A673 (cell line): ENCODE measurements at regions not wholly inside any gene's neighbourhood (a gene's known extent, or its start where the extent isn't known, plus 50 kb on each side); places are given as distances from the start of the nearest gene placed in this dataset.

Source experiments
- BruUV-seq: library from RNA; stranded (reverse); fragments of 400-500 nt; replicated peaks from 2 replicates; lab custom pipeline; 2021; lab: Mats Ljungman, UMichigan
- CTCF ChIA-PET: fragments of 300-600 bp; sonication (Branson Sonifier 250); formaldehyde crosslinking; loops from one replicate; lab custom pipeline; 2022; ENCODE audit warnings: antibody characterized with exemption; lab: Charles Lee
- POLR2A ChIA-PET: fragments of 300-600 bp; sonication (Branson Sonifier 250); formaldehyde crosslinking; loops from one replicate; lab custom pipeline; 2022; ENCODE audit warnings: antibody characterized with exemption; ENCODE audit not compliant: low non-redundant PET; lab: Charles Lee
- DNase-seq: peaks from one replicate; pipeline ENCODE4 v3.0.0-alpha.2; 2015; ENCODE audit warnings: low spot score
- H3K27ac ChIP-seq: fragments of 200-600 bp; sonication (generic); 2 replicates; pipeline ENCODE4 v1.5.1; 2016; ENCODE audit warnings: mixed run types, low read depth, mild to moderate bottlenecking, mixed read lengths, antibody characterized with exemption, low read length; ENCODE audit not compliant: poor library complexity, severe bottlenecking
- H3K27me3 ChIP-seq: fragments of 200-600 bp; sonication (generic); replicated peaks from 2 replicates; pipeline ENCODE4 v1.6.1; 2017; ENCODE audit warnings: mixed run types, low read depth, mild to moderate bottlenecking, mixed read lengths, antibody characterized with exemption, low read length; ENCODE audit not compliant: insufficient read depth, poor library complexity
- H3K36me3 ChIP-seq: fragments of 200-600 bp; sonication (generic); 2 replicates; pipeline ENCODE4 v1.6.1; 2016; ENCODE audit warnings: mixed run types, mild to moderate bottlenecking, mixed read lengths, antibody characterized with exemption, low read length; ENCODE audit not compliant: insufficient read depth, poor library complexity, severe bottlenecking
- H3K4me1 ChIP-seq: fragments of 200-600 bp; sonication (generic); 2 replicates; pipeline ENCODE4 v1.6.1; 2017; ENCODE audit warnings: mixed run types, mild to moderate bottlenecking, mixed read lengths, antibody characterized with exemption, low read length; ENCODE audit not compliant: insufficient read depth, poor library complexity, severe bottlenecking
- H3K4me3 ChIP-seq: fragments of 200-600 bp; sonication (generic); 2 replicates; pipeline ENCODE4 v1.5.1; 2016; ENCODE audit warnings: low read depth, mixed run types, mild to moderate bottlenecking, mixed read lengths, low read length; ENCODE audit not compliant: poor library complexity, severe bottlenecking
- H3K9me3 ChIP-seq: fragments of 200-600 bp; sonication (generic); 2 replicates; pipeline ENCODE4 v1.6.1; 2016; ENCODE audit warnings: mixed run types, low read depth, mild to moderate bottlenecking, mixed read lengths, antibody characterized with exemption, low read length; ENCODE audit not compliant: poor library complexity, severe bottlenecking
- EZH2 ChIP-seq: fragments of 200-600 bp; sonication (generic); IDR thresholded peaks from 2 replicates; pipeline ENCODE4 v1.6.1; 2017; ENCODE audit warnings: borderline replicate concordance, low read depth, mild to moderate bottlenecking, mixed read lengths, antibody characterized with exemption, low read length; ENCODE audit not compliant: poor library complexity, severe bottlenecking
- intact Hi-C: fragments of 100-400 bp; cut with micrococcal nuclease; formaldehyde crosslinking; loops from one replicate; pipeline ENCODE4 v1.10.0; 2022; ENCODE audit not compliant: unreplicated experiment
- TF ChIP-seq, protein P1 (sequence below): fragments of 300-800, 200-600 bp; sonication (generic); conservative IDR thresholded peaks from 2 replicates; pipeline ENCODE4 v1.5.1; 2017; ENCODE audit warnings: low read depth, mild to moderate bottlenecking, antibody characterized with exemption, low read length, moderate library complexity, mixed read lengths

DNA sequence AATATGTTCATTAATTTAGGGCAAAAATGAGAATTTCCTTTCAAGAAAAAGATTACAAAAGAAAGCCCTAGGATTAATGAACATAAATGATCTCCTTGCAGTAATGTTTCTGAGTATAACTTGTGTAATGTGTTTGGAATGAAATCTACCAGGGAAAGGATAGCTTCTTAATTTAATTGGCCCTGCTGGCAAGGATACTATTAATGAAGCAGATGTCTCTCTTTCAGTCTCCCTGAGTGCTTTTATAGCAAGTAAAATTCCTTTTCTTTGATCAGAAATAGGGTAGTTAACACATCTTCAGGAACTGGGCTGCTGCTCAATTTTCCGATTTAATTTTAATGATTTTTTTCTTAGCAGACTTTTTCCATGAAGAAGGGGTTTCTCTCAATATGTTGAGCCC is 379.4 kb upstream of the PDE3A start:
- no peaks in the 10 kb centered on the region for H3K27me3 ChIP-seq
- TF ChIP-seq EZH2: no peak
- TF ChIP-seq, protein P1, sequence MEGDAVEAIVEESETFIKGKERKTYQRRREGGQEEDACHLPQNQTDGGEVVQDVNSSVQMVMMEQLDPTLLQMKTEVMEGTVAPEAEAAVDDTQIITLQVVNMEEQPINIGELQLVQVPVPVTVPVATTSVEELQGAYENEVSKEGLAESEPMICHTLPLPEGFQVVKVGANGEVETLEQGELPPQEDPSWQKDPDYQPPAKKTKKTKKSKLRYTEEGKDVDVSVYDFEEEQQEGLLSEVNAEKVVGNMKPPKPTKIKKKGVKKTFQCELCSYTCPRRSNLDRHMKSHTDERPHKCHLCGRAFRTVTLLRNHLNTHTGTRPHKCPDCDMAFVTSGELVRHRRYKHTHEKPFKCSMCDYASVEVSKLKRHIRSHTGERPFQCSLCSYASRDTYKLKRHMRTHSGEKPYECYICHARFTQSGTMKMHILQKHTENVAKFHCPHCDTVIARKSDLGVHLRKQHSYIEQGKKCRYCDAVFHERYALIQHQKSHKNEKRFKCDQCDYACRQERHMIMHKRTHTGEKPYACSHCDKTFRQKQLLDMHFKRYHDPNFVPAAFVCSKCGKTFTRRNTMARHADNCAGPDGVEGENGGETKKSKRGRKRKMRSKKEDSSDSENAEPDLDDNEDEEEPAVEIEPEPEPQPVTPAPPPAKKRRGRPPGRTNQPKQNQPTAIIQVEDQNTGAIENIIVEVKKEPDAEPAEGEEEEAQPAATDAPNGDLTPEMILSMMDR: no peak
- intact Hi-C loops: no loop called here
- ChIA-PET CTCF (no interaction called here), POLR2A (no interaction called here)
- no peak for DNase-seq
- H3K4me1 ChIP-seq: peaks cover 8% of the 10 kb centered on the region
- no peaks in the 10 kb centered on the region for H3K36me3 ChIP-seq
- no peaks in the 10 kb centered on the region for H3K9me3 ChIP-seq
- BruUV-seq: no TSS peak
- H3K27ac ChIP-seq: no peak overlapping the region
- H3K4me3 ChIP-seq: no peak overlapping the region

DNA sequence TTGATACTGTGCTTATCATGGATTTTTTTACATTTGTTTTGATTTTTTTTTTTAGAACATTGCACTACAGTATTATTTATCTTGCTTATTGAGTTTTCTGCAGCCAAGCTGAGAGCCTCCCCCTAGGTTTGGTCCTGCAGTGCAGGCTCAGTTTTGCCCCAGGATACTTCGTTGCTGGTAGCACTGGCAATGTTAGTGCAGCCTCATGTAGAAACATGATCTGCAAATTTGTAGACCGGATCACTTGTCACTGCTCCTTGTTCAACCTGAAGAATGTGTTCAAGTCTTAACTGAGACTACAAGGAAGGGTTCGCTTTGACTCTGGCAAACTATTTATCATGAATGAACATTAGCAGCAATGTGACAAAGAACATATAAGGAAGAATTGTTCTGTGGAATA is 377.2 kb upstream of the PDE3A start:
- ChIA-PET POLR2A (no interaction called here), CTCF (no interaction called here)
- TF ChIP-seq, protein P1: no peak
- TF ChIP-seq EZH2: no peak
- Histone ChIP-seq H3K27ac (no peak overlapping the region), H3K4me1 (peaks cover 8% of the 10 kb centered on the region), H3K27me3 (no peaks in the 10 kb centered on the region), H3K36me3 (no peaks in the 10 kb centered on the region), H3K9me3 (no peaks in the 10 kb centered on the region), H3K4me3 (no peak overlapping the region)
- BruUV-seq: no TSS peak
- intact Hi-C loops: loop anchor here (10.0 kb wide), 1 partner anchor 224 kb away; no protein-coding TSS in a partner anchor
- DNase-seq: no peak

DNA sequence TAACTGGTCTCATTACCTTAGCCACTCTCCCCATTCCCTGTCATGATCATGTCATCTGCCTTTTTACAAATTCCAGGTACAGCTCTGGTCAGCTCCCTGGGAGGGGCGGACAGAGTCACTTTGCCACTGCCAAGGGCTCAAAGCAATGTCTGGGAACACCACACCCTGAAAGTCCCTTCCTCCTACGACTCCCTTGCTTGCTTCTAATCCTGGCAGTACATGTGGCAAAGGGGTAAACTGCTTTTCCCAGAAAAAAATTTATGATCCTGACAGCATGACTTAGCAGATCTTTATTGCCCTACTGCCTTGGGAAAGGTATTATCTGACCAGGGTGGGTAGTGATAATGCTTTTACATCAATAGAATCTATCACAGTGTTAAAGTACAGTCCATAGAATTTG is 376.0 kb upstream of the PDE3A start:
- BruUV-seq: no TSS peak
- Histone ChIP-seq H3K36me3 (no peaks in the 10 kb centered on the region), H3K27ac (no peak overlapping the region), H3K27me3 (no peaks in the 10 kb centered on the region), H3K4me1 (peaks cover 8% of the 10 kb centered on the region), H3K9me3 (no peaks in the 10 kb centered on the region), H3K4me3 (no peak overlapping the region)
- ChIA-PET POLR2A (no interaction called here), CTCF (no interaction called here)
- no peak for DNase-seq
- intact Hi-C loops: loop anchor here (10.0 kb wide), 1 partner anchor 222 kb away; no protein-coding TSS in a partner anchor
- TF ChIP-seq EZH2: no peak
- TF ChIP-seq, protein P1: no peak
